NB4 (cell line): ENCODE measurements at regions not wholly inside any gene's neighbourhood (a gene's known extent, or its start where the extent isn't known, plus 50 kb on each side); places are given as distances from the start of the nearest gene placed in this dataset.
"Not testable (repeated sequence)": the region's sequence is repeated elsewhere in the genome, so short reads cannot be mapped to it uniquely, and the experiment has no call there.

Experiments
- DNase-seq: peaks from one replicate; pipeline ENCODE4 v3.0.0; 2010; ENCODE audit warnings: low read depth
- H3K4me3 ChIP-seq: one replicate; pipeline ENCODE4 v1.5.1; 2011; ENCODE audit warnings: mild to moderate bottlenecking, low read depth, low read length, moderate library complexity
- CTCF ChIP-seq: IDR thresholded peaks from one replicate; pipeline ENCODE4 v1.5.1; 2012; ENCODE audit warnings: low read depth, low read length
- MYC ChIP-seq: IDR thresholded peaks from 2 replicates; pipeline ENCODE4 v1.6.1; 2011; ENCODE audit warnings: low read depth, low read length
- POLR2A ChIP-seq: IDR thresholded peaks from 2 replicates; pipeline ENCODE4 v1.6.1; 2011; ENCODE audit warnings: mild to moderate bottlenecking; ENCODE audit not compliant: insufficient read length; ENCODE audit errors: extremely low read depth
- TF ChIP-seq, protein P1 (sequence below): IDR thresholded peaks from 2 replicates; pipeline ENCODE4 v1.6.1; 2011; ENCODE audit warnings: low read depth, low read length

GRCh38 chr10:105559333-105560097 lies 918.4 kb downstream of the SORCS3 start:
- no peak overlapping the region for H3K4me3 ChIP-seq
- DNase-seq: no peak
- no peak for TF ChIP-seq MYC
- no peak for TF ChIP-seq POLR2A
- TF ChIP-seq, protein P1, sequence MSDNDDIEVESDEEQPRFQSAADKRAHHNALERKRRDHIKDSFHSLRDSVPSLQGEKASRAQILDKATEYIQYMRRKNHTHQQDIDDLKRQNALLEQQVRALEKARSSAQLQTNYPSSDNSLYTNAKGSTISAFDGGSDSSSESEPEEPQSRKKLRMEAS: no peak
- TF ChIP-seq CTCF: no peak

DNA sequence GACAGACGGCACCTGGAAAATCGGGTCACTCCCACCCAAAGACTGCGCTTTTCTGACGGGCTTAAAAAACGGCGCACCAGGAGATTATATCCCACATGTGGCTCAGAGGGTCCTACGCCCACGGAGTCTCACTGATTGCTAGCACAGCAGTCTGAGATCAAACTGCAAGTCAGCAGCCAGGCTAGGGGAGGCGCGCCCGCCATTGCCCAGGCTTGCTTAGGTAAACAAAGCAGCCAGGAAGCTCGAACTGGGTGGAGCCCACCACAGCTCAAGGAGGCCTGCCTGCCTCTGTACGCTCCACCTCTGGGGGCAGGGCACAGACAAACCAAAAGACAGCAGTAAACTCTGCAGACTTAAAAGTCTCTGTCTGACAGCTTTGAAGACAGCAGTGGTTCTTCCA lies 909.4 kb downstream of the SORCS3 start:
- H3K4me3 ChIP-seq, DNase-seq: not testable (repeated sequence)

GRCh38 chr10:105549731-105550130 lies 908.6 kb downstream of the SORCS3 start:
- no peak overlapping the region for H3K4me3 ChIP-seq
- TF ChIP-seq, protein P1: no peak
- TF ChIP-seq MYC: no peak
- no peak for TF ChIP-seq POLR2A
- no peak for TF ChIP-seq CTCF

GRCh38 chr10:105545101-105545500 lies 904.0 kb downstream of the SORCS3 start:
- no peak overlapping the region for H3K4me3 ChIP-seq
- DNase-seq: no peak
- TF ChIP-seq CTCF (no peak), POLR2A (no peak), MYC (no peak)
- TF ChIP-seq, protein P1: no peak

More at GRCh38 chr10:105549731-105550130, 908.6 kb downstream of the SORCS3 start:
- no peak for DNase-seq

DNA sequence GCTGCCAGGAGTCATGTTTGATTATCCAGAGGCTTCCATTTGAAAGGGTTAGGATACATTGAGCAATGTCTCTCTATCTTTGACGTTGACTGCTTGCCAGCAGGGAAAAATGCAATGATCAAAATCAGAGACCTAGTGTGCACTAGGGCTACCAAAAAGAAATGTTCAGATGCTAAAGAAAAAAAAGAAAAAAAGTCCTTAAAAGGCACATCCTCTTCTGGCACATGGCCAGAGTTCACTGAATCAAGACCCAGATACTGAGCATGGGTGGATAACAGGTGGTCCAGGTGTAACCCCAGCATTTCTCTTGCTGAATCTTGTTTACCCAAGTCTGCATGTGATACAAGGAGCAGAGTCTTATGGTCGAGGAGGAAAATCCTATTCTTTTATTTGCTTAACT lies 899.3 kb downstream of the SORCS3 start:
- no peak overlapping the region for H3K4me3 ChIP-seq
- TF ChIP-seq MYC (no peak), POLR2A (no peak), CTCF (no peak)
- TF ChIP-seq, protein P1: no peak
- no peak for DNase-seq

DNA sequence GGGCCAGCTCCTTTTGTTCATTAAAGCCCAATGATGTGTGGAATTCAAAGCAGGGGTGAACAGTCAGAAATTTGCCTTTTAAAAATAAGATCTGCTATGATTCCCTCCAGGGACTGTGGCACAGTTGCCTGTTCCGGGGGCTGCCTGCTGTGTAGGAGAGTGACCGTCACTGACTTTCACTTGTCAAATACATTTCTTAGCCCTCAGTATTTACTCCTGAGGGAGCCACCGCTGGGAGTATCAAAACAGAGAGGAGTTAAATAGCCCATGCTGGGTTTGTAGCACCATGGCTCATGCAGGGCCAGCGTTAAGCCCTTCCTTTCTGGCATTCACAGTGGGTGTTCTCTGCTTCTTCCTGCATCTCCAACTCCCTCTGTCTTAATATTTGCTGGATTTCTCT lies 897.8 kb downstream of the SORCS3 start:
- no peak for DNase-seq
- TF ChIP-seq POLR2A (no peak), MYC (no peak), CTCF (no peak)
- TF ChIP-seq, protein P1: no peak
- no peak overlapping the region for H3K4me3 ChIP-seq
